Right kidney (tissue), 1 donor: ENCODE measurements at regions not wholly inside any gene's neighbourhood (a gene's known extent, or its start where the extent isn't known, plus 50 kb on each side); places are given as distances from the start of the nearest gene placed in this dataset.
"Not testable (repeated sequence)": the region's sequence is repeated elsewhere in the genome, so short reads cannot be mapped to it uniquely, and the experiment has no call there.

Experiments used
- DNase-seq: peaks from one replicate; pipeline ENCODE4 v3.0.0-alpha.2; 2016

DNA sequence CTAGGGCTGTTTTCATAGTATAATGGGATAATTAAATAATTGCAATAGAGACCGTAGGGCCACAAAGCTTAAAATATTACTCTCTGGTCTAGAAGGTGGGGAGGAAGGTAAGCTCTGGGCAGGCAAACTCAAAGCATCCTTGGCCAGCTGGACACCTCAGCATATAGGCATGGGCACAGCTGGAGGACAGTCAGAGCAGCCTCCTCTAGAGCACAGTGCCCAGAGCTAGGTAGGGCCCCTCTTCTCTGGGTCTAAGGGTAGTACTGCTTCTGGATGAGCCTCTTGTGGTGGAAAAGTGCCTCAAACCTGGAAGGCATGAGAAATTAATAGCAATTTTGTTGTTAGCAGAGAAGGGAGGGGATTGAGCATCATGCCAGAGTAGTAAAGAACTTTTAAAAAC, 116.9 kb upstream of the FOXN2 start:
- no peak for DNase-seq

- no peak for DNase-seq
These were observed 116.1 kb upstream of the FOXN2 start for GRCh38 chr2:48198371-48198770.

- no peak for DNase-seq
These were observed 115.4 kb upstream of the FOXN2 start for GRCh38 chr2:48199070-48199469.

DNA sequence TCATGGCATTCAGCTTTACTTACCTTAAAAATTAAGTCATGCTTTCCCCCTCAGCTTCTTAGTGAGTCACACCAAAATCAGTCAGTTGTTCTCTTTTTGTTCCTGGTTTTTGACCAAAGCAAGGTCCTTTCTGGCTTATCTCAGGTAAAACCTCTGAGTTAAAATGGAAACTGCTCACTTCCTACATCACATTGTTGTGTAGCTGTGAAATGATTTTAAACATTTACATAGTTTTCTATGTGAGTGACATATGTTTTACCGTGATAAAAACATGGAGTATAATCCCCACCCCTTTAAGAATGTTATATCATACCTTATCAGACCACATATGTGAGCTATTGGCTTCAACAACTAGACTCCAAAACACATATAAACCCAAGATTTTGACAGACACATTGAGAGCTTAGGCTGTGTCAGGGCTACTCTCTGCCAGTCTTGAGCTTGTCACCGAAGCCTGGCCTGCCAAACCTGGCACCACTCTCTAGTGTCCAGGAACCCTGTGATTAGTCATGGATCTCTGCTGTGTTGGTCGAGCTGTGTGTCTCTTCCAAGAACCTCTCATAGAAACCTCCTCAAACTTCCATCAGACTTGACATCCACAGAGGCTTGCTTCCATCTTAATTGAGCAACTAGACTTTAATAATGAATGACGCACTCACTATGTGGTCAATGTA, 113.7 kb upstream of the FOXN2 start:
- DNase-seq: no peak

DNA sequence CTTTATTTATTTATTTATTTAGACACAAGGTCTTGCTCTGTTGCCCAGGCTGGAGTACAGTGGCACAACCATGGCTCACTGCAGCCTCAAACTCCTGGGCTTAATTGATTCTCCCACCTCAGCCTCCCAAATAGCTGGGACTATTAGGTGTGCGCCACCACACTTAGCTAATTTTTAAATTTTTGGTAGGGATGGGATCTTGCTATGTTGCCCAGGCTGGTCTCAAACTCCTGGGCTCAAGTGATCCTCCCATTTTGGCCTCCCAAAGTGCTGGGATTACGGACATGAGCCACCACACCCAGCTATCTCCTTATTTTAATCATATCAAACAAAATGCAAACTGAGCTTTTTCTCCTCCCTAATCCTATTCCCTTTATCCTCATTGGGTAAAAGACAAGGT, 113.0 kb upstream of the FOXN2 start:
- not testable (repeated sequence) for DNase-seq

GRCh38 chr2:48202863-48203642, 111.4 kb upstream of the FOXN2 start:
- no peak for DNase-seq

DNA sequence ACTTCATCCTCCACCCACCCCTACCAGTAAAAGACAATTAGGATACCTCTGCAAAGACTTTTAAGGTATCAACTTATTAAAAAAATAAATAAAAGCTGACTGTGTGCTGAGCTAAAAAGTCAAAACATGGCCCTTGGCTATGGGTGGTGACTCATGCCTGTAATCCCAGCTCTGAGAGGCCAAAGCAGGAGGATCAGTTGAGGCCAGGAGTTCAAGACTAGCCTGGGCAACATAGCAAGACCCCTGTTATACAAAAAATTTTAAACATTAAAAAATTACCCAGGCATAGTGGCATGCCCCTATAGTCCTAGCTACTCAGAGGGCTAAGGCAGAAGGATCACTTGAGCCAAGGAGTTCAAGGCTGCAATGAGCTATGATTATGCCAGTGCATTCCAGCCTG, 110.8 kb upstream of the FOXN2 start:
- no peak for DNase-seq

- DNase-seq: no peak
These were observed 109.7 kb upstream of the FOXN2 start for GRCh38 chr2:48204750-48205136.

GRCh38 chr2:48205137-48205798, 109.2 kb upstream of the FOXN2 start:
- no peak for DNase-seq

- not testable (repeated sequence) for DNase-seq
These were observed 108.3 kb upstream of the FOXN2 start for GRCh38 chr2:48206056-48206656.

GRCh38 chr2:48207201-48207641, 107.3 kb upstream of the FOXN2 start:
- DNase-seq: no peak

GRCh38 chr2:48207851-48208250, 106.6 kb upstream of the FOXN2 start:
- no peak for DNase-seq

GRCh38 chr2:48209214-48209885, 105.1 kb upstream of the FOXN2 start:
- no peak for DNase-seq

- no peak for DNase-seq
These were observed 104.3 kb upstream of the FOXN2 start for GRCh38 chr2:48210189-48210588.

GRCh38 chr2:48213646-48214045, 100.8 kb upstream of the FOXN2 start:
- no peak for DNase-seq

GRCh38 chr2:48218169-48218568, 96.3 kb upstream of the FOXN2 start:
- DNase-seq: no peak

DNA sequence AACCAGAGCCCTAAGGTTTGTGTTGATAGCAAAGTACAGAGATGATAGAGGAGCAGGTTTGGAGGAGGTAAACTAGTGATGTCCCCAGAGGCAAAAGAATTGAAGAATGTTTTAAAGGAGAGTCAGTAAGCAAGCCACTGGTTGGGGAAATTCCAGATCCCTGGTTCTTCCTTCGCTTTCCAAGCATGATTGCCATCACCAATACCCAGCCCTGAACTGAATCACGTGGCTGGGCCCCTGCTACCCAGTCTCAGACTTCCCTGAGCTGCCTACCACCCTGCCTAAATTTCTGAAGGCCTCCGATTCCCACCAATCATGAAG, 95.3 kb upstream of the FOXN2 start:
- DNase-seq: no peak

DNA sequence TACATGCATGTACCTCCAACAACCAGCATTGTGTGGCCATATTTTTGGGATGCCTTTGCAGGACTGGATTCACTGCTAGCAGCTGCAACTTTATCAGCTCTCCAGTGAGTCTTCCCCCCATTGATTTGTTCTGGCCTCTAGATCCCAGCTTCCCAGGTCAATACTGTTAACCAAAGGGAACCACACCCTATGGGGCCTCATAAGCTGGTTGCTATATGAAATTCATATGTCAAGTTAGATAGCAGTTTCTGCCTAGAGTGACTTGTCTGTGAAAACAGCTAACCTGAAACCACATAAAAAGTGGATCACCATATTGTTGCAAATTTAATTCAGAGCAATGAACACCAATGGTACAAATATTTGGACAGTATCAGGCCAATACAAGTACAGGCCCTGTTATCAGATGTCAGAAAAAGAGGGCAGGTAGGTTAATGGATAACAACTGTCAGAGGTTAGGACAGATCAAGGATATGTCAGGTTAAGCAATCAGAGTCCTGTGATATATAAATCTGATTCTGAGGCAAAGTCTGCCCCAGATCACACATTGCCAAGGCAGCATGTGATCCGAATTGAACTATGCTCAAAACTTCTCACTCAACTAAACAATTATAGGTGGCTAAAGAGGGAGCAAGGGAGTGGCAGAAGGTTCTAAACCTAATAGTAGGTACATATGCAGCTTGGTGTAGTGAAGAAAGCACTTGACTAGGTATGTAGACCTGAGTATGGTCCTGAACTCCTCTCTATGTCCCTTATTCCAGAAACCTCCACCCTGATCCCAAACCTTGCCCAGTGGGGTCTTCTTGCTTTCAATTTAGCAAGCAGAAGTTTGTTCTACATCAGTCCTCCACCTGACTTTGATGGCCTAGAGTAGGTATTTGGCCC, 94.7 kb upstream of the FOXN2 start:
- DNase-seq: no peak

GRCh38 chr2:48220501-48220900, 94.0 kb upstream of the FOXN2 start:
- no peak for DNase-seq

GRCh38 chr2:48221846-48222516, 92.5 kb upstream of the FOXN2 start:
- DNase-seq: no peak
